HCT116 (cell line): ENCODE measurements at regions not wholly inside any gene's neighbourhood (a gene's known extent, or its start where the extent isn't known, plus 50 kb on each side); places are given as distances from the start of the nearest gene placed in this dataset.

Experiments
- ATAC-seq: fragments of 200-7000 bp; cut with Tn5 transposase; 2 replicates; pipeline ENCODE4 v1.9.1; 2020; ENCODE audit warnings: mild to moderate bottlenecking, moderate library complexity
- BruUV-seq: library from RNA; stranded (reverse); fragments of 400-500 nt; replicated peaks from 2 replicates; lab custom pipeline; 2021; lab: Mats Ljungman, UMichigan
- CTCF ChIA-PET: fragments of 300-600 bp; sonication (Branson Sonifier 250); formaldehyde crosslinking; loops from one replicate; lab custom pipeline; 2021; ENCODE audit warnings: antibody characterized with exemption; lab: Charles Lee
- POLR2A ChIA-PET: fragments of 300-600, 350-600 bp; sonication (Branson Sonifier 250); formaldehyde crosslinking; loops from one replicate; lab custom pipeline; 2021; ENCODE audit warnings: antibody characterized with exemption; lab: Charles Lee
- RAD21 ChIA-PET, 2 experiments: fragments of 300-600 bp; sonication (Branson Sonifier 250); formaldehyde crosslinking; loops; one replicate each; lab custom pipeline; 2023; ENCODE audit warnings: low total read pairs in 2 of 2; ENCODE audit not compliant: uncharacterized antibody in 2 of 2, unreplicated experiment in 2 of 2, low non-redundant PET in 1 of 2; lab: Charles Lee
- DNase-seq: peaks from one replicate; pipeline ENCODE4 v3.0.0-alpha.2; 2010; ENCODE audit warnings: low read depth, low spot score
- H2AFZ ChIP-seq: fragments of 200-600 bp; shearing (Covaris generic), sonication (generic); 2 replicates; pipeline ENCODE4 v1.6.1; 2017; ENCODE audit warnings: low read depth, mixed run types, mixed read lengths, antibody characterized with exemption, low read length; ENCODE audit not compliant: poor library complexity, severe bottlenecking
- H3K27ac ChIP-seq: 2 replicates; pipeline ENCODE4 v1.5.1; 2012; ENCODE audit warnings: low read depth, low read length
- H3K27me3 ChIP-seq: fragments of 200-600 bp; sonication (generic); 2 replicates; pipeline ENCODE4 v1.6.1; 2016; ENCODE audit warnings: mixed run types, low read length, mixed read lengths; ENCODE audit not compliant: insufficient read depth
- H3K36me3 ChIP-seq, 2 experiments: fragments of 200-500 bp in 1 of 2; fragments of 200-600 bp in 1 of 2; sonication (Bioruptor generic) in 1 of 2; sonication (generic) in 1 of 2; 2 replicates each; pipeline versions ENCODE4 v1.5.1 to v1.6.1; 2014 to 2016; ENCODE audit warnings: low read length in 2 of 2, inconsistent platforms in 1 of 2, mixed read lengths in 1 of 2, mixed run types in 1 of 2; ENCODE audit not compliant: insufficient read depth in 2 of 2, control insufficient read depth in 1 of 2
- H3K4me1 ChIP-seq, 2 experiments: fragments of 200-600 bp in 1 of 2; sonication (generic) in 1 of 2; 2 replicates each; pipeline versions ENCODE4 v1.5.1 to v1.6.1; 2012 to 2017; ENCODE audit warnings: low read length in 2 of 2, inconsistent platforms in 1 of 2, mild to moderate bottlenecking in 1 of 2, mixed read lengths in 1 of 2, mixed run types in 1 of 2, moderate library complexity in 1 of 2; ENCODE audit not compliant: insufficient read depth in 2 of 2, control insufficient read depth in 1 of 2
- H3K4me2 ChIP-seq: fragments of 200-600 bp; sonication (generic); 2 replicates; pipeline ENCODE4 v1.6.1; 2017; ENCODE audit warnings: mixed run types, low read length, mixed read lengths
- H3K4me3 ChIP-seq, 2 experiments: fragments of 200-600 bp in 1 of 2; sonication (generic) in 1 of 2; replicated peaks in 1 of 2; 2 replicates each; pipeline ENCODE4 v1.5.1; 2011 to 2016; ENCODE audit warnings: low read length in 2 of 2, control low read depth in 1 of 2, low read depth in 1 of 2, mild to moderate bottlenecking in 1 of 2, mixed read lengths in 1 of 2, mixed run types in 1 of 2
- H3K79me2 ChIP-seq: fragments of 200-600 bp; sonication (generic); 2 replicates; pipeline ENCODE4 v1.6.1; 2017; ENCODE audit warnings: mild to moderate bottlenecking, mixed run types, low read length, moderate library complexity, mixed read lengths; ENCODE audit not compliant: insufficient read depth
- H3K9ac ChIP-seq: fragments of 200-600 bp; sonication (generic); 2 replicates; pipeline ENCODE4 v1.6.1; 2016; ENCODE audit warnings: low read length, mixed read lengths
- H3K9me2 ChIP-seq: fragments of 200-600 bp; sonication (generic), shearing (Covaris generic); 2 replicates; pipeline ENCODE4 v1.6.1; 2017; ENCODE audit warnings: mixed run types, mild to moderate bottlenecking, moderate library complexity; ENCODE audit not compliant: insufficient read depth
- H3K9me3 ChIP-seq, 2 experiments: fragments of 200-500 bp in 1 of 2; fragments of 200-600 bp in 1 of 2; sonication (Bioruptor generic) in 1 of 2; sonication (generic) in 1 of 2; 2 replicates each; pipeline ENCODE4 v1.6.1; 2014 to 2017; ENCODE audit warnings: low read length in 2 of 2, mixed read lengths in 2 of 2, inconsistent platforms in 1 of 2, low read depth in 1 of 2, mild to moderate bottlenecking in 1 of 2, mixed run types in 1 of 2, moderate library complexity in 1 of 2; ENCODE audit not compliant: control insufficient read depth in 1 of 2, insufficient read depth in 1 of 2
- H4K20me1 ChIP-seq: fragments of 200-600 bp; sonication (generic), shearing (Covaris generic); 2 replicates; pipeline ENCODE4 v1.6.1; 2017; ENCODE audit warnings: mixed run types, mild to moderate bottlenecking, moderate library complexity; ENCODE audit not compliant: insufficient read depth
- CBX3 ChIP-seq: IDR thresholded peaks from 2 replicates; pipeline ENCODE4 v1.6.1; 2012; ENCODE audit warnings: low read depth
- CTCF ChIP-seq, 3 experiments: fragments of 200-600 bp in 1 of 3; sonication (generic) in 1 of 3; IDR thresholded peaks in 2 of 3; conservative IDR thresholded peaks in 1 of 3; 2 replicates each; pipeline ENCODE4 v1.5.1; 2012 to 2017; ENCODE audit warnings: low read depth in 2 of 3, low read length in 2 of 3, antibody characterized with exemption in 1 of 3, borderline replicate concordance in 1 of 3, control low read depth in 1 of 3, mild to moderate bottlenecking in 1 of 3, mixed read lengths in 1 of 3, mixed run types in 1 of 3, moderate library complexity in 1 of 3; ENCODE audit not compliant: insufficient read depth in 1 of 3
- ELF1 ChIP-seq: IDR thresholded peaks from 2 replicates; pipeline ENCODE4 v1.6.1; 2012; ENCODE audit warnings: low read depth, borderline replicate concordance
- EZH2 ChIP-seq: fragments of 200-600 bp; sonication (generic); IDR thresholded peaks from 2 replicates; pipeline ENCODE4 v1.6.1; 2017; ENCODE audit warnings: antibody characterized with exemption, mixed run types
- RAD21 ChIP-seq: IDR thresholded peaks from 2 replicates; pipeline ENCODE4 v1.6.1; 2012; ENCODE audit warnings: low read depth, mild to moderate bottlenecking
- SIN3A ChIP-seq: IDR thresholded peaks from 2 replicates; pipeline ENCODE4 v1.6.1; 2012; ENCODE audit warnings: low read depth
- TCF7L2 ChIP-seq: IDR thresholded peaks from 2 replicates; pipeline ENCODE4 v1.7.0; 2011; ENCODE audit warnings: borderline replicate concordance, inconsistent platforms; ENCODE audit not compliant: insufficient read depth, insufficient read length; ENCODE audit errors: extremely low read depth
- ZBTB33 ChIP-seq: IDR thresholded peaks from 2 replicates; pipeline ENCODE4 v1.6.1; 2011; ENCODE audit warnings: mild to moderate bottlenecking, low read length, moderate library complexity; ENCODE audit not compliant: insufficient replicate concordance; ENCODE audit errors: extremely low read depth
- intact Hi-C: fragments of 100-400 bp; cut with micrococcal nuclease; formaldehyde crosslinking; loops from 2 replicates; pipeline ENCODE4 v1.10.0; 2022

- CTCF ChIA-PET, result interaction anchor here (0.8 to 1.5 kb wide), 5 partner anchors 11 to 500 kb away, joined by 3 to 7 read pairs (median 5); no protein-coding TSS in a partner anchor
- H3K27ac ChIP-seq, result peak overlapping the region; percentile 38; the same call in 1 of the 2 replicates
- ATAC-seq, result no peak
- peak; percentile 10 for DNase-seq
- POLR2A ChIA-PET, result no interaction called here
- peak overlapping the region; percentile 13 for H2AFZ ChIP-seq
- no TSS peak for BruUV-seq
- peaks cover 4 to 11% of the 10 kb centered on the region in 2 experiments; a peak in 3 of 4 replicates for H3K4me1 ChIP-seq
- no peak overlapping the region for H3K4me2 ChIP-seq
- no peaks in the 10 kb centered on the region for H3K27me3 ChIP-seq
- H3K9me2 ChIP-seq, result no peaks in the 10 kb centered on the region
- no peaks in the 10 kb centered on the region for H3K36me3 ChIP-seq
- no peak overlapping the region for H3K9ac ChIP-seq
- RAD21 ChIA-PET, result interaction anchor here (0.7 to 1.3 kb wide), 5 partner anchors 141 to 364 kb away, joined by 3 to 4 read pairs (median 3); no protein-coding TSS in a partner anchor
- H3K9me3 ChIP-seq, result no peaks in the 10 kb centered on the region
- no peaks in the 10 kb centered on the region for H3K79me2 ChIP-seq
- intact Hi-C loops, result no loop called here
- no peak overlapping the region for H3K4me3 ChIP-seq
- no peaks in the 10 kb centered on the region for H4K20me1 ChIP-seq
- no peak for TF ChIP-seq EZH2
- no peak for TF ChIP-seq SIN3A
- peak in 1 of 3 experiments; percentile 42; a peak in 2 of 6 replicates for TF ChIP-seq CTCF (IDR thresholded peaks at IDR 0.05 in 2 of 3, conservative IDR thresholded peaks at IDR 0.05 in 1 of 3; ENCODE audit: borderline replicate concordance in 1 of 3, insufficient read depth in 1 of 3, low read depth in 2 of 3, low read length in 2 of 3)
- peak; percentile 53; the same call in 1 of the 2 replicates for TF ChIP-seq CBX3
- TF ChIP-seq ZBTB33, result no peak
- TF ChIP-seq RAD21, result peak; percentile 72
- no peak for TF ChIP-seq ELF1
- no peak for TF ChIP-seq TCF7L2
Observed at GRCh38 chr10:90288391-90288933, 569.4 kb downstream of the HTR7 start.
